ENCODE measurements at regions not wholly inside any gene's neighbourhood (a gene's known extent, or its start where the extent isn't known, plus 50 kb on each side); places are given as distances from the start of the nearest gene placed in this dataset.

DNA sequence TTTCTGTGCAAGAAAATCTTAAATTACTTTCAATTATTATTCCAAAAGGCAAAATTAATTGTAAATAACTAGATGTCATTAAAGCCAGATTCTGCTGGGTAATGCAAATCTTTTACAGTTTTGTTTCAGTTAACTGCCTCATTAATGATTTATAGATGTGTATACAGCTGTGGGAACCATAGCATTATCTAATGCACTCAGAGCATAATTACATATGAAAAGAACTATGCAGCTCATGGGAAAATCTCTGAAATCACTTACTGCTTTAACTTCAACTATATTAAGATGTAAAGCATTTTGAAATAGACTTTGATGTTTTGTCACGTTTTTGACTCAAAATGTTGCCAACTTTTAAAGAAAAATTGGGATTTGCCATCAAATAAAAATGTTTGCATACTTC lies 630.3 kb upstream of the KLHL4 start:
- no peak for DNase-seq (ENCODE audit: extremely low read depth, low read depth)
- TF ChIP-seq, protein P1, sequence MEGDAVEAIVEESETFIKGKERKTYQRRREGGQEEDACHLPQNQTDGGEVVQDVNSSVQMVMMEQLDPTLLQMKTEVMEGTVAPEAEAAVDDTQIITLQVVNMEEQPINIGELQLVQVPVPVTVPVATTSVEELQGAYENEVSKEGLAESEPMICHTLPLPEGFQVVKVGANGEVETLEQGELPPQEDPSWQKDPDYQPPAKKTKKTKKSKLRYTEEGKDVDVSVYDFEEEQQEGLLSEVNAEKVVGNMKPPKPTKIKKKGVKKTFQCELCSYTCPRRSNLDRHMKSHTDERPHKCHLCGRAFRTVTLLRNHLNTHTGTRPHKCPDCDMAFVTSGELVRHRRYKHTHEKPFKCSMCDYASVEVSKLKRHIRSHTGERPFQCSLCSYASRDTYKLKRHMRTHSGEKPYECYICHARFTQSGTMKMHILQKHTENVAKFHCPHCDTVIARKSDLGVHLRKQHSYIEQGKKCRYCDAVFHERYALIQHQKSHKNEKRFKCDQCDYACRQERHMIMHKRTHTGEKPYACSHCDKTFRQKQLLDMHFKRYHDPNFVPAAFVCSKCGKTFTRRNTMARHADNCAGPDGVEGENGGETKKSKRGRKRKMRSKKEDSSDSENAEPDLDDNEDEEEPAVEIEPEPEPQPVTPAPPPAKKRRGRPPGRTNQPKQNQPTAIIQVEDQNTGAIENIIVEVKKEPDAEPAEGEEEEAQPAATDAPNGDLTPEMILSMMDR (IDR thresholded peaks at IDR 0.05; ENCODE audit: low read depth, low read length), result no peak

DNA sequence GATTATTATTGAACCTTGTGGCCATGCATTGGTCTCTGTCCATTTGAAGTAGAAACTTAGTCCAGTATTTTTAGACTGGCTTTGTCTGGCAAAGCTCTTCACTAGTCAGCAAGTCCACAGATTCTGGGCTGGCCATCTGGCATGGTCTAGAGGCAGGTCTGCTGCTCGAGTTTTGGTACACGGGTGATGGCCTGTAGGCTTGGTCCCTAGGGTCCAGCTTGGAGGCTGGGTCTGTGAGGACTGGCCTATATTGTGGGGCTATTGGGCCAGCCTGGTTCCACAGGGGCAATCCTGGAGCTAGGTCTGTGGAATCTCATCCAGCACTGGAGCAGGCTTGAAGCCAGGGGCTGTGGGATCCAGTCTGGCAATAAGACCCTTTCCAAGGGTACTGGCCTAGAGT lies 607.6 kb upstream of the KLHL4 start:
- TF ChIP-seq, protein P1 (IDR thresholded peaks at IDR 0.05; ENCODE audit: low read depth, low read length), result no peak
- DNase-seq (ENCODE audit: extremely low read depth, low read depth), result no peak

DNA sequence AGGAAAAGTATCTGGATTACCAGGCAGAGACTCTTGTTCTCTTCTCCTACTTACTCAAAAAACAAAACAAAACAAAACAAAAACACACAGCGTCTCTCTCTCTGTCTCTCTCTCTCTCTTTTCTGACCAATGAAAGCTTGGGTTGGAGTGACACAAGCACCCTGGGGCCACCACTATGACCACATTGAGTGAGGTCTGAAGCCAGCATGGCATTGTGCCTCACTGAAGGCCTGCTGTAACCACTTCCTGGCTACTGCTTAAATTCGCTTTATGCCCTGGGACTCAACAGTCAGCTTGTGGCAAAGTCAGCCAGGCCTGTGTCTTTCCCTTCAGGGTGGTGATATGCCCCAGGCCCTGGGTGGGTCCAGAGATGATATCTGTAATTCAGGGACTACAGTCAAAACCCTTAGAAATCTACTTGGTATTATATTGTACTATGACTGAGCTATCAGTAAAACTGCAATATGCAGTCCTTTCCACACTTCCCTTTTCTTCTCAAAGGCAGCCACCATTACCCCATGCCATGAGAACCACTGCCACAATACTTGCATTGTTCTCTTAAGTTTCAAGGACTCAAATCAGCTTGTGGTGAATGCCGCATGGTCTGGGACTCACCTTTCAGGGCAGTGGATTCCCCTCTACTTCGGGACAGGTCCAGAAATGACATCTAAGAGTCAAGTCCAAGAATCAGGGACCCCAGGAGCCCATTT lies 606.8 kb upstream of the KLHL4 start:
- no peak for DNase-seq (ENCODE audit: extremely low read depth, low read depth)
- TF ChIP-seq, protein P1 (IDR thresholded peaks at IDR 0.05; ENCODE audit: low read depth, low read length), result no peak

DNA sequence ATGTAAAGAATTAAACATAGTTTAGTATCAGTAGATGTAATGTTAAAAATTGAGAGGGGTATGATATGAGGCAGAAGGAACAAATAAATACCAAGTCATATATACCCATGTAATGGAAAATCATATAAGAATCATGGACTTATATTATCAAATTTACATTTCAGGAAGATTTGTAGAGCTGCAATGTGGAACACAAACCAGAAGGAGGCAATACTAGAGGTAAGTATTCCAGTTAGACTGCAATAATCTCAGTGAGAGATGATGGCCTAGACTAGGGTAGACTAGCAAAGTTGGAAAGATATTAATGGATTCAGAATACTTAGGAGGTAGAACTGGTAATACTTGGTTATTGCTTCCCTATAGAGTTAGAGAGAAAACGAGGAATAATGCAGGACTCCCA lies 603.0 kb upstream of the KLHL4 start:
- DNase-seq (ENCODE audit: extremely low read depth, low read depth), result no peak

DNA sequence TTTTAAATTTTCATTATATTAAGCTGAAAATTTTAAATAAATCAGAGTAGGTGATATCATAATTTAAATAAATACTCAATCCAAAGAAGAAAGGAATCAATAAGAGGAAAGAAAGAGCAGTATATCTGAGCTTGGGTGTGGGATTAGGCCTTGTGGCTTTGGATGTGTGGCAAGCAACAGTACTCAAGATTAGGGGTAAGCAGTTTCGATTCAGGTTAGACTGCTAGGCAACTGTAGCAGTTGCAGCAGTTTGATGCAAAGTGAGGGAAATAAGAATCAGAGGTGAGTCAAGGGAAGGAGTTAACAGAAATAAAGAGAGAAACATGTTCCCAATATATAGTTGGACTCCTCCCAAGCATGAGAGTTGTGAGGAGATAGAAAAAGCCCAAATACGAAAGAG lies 599.6 kb upstream of the KLHL4 start:
- DNase-seq (ENCODE audit: extremely low read depth, low read depth), result no peak
- TF ChIP-seq, protein P1 (IDR thresholded peaks at IDR 0.05; ENCODE audit: low read depth, low read length), result no peak

More for the DNA sequence above, 603.0 kb upstream of the KLHL4 start:
- TF ChIP-seq, protein P1 (IDR thresholded peaks at IDR 0.05; ENCODE audit: low read depth, low read length), result no peak

DNA sequence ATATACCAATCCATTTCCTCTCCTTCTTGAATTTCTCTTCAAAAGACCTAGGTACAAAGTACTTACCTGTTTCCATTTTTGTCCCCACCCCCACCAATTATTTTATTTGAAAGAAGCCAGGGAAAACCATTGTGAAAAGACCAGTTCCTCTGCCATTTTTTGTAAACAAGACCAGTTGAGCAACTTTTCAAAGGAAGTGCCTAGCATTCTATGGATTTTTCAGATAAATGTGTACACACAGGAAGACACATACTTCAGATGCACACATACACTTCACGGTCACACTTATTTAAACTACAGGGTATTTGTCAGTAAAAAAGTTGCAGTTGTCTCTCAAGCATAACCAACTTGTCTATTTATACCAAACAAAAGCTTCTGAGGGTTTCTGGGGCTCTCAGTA lies 587.2 kb upstream of the KLHL4 start:
- no peak for DNase-seq (ENCODE audit: extremely low read depth, low read depth)
- TF ChIP-seq, protein P1 (IDR thresholded peaks at IDR 0.05; ENCODE audit: low read depth, low read length), result no peak

DNA sequence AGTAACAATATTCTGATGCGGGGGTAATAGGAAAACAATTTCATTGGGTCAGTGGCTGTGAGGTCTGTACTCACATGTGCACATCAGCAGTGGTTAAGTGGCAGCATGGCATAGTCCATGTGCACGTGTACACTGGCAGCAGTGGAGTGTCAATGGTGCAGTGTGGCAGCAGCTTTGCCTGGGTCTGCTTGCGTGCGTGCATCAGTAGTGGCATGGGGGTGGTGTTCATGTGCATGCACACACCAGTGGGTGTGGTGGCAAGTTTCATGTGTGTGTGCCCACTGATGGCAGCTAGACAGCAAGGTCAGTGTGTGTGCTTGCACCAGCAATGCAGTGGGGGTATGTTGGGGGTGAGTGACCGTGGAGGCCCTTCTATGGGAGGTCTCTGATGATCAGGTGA lies 581.6 kb upstream of the KLHL4 start:
- TF ChIP-seq, protein P1 (IDR thresholded peaks at IDR 0.05; ENCODE audit: low read depth, low read length), result no peak
- no peak for DNase-seq (ENCODE audit: extremely low read depth, low read depth)

Data from AG09319 (cell line).